WTC11 (cell line): ENCODE measurements at regions not wholly inside any gene's neighbourhood (a gene's known extent, or its start where the extent isn't known, plus 50 kb on each side); places are given as distances from the start of the nearest gene placed in this dataset.

Experiments
- E2F4 ChIP-seq: sonication (generic); formaldehyde crosslinking; IDR thresholded peaks from 2 replicates; pipeline ENCODE4 v1.8.1; 2022; ENCODE audit warnings: low read depth, mild to moderate bottlenecking, moderate library complexity, missing genetic modification reagents, borderline replicate concordance
- IRF2 ChIP-seq: sonication (generic); formaldehyde crosslinking; IDR thresholded peaks from 2 replicates; pipeline ENCODE4 v1.8.0; 2022; ENCODE audit warnings: low read depth, missing genetic modification reagents, borderline replicate concordance
- PRDM15 ChIP-seq: sonication (generic); formaldehyde crosslinking; IDR thresholded peaks from 2 replicates; pipeline ENCODE4 v1.8.0; 2022; ENCODE audit warnings: missing genetic modification reagents
- USF2 ChIP-seq: sonication (generic); formaldehyde crosslinking; IDR thresholded peaks from 2 replicates; pipeline ENCODE4 v1.8.1; 2023; ENCODE audit warnings: mild to moderate bottlenecking, missing genetic modification reagents, moderate library complexity
- ZSCAN18 ChIP-seq: fragments of 250-450 bp; sonication (Bioruptor Pico); IDR thresholded peaks from 2 replicates; pipeline ENCODE4 v2.1.2; 2022; ENCODE audit warnings: mild to moderate bottlenecking, moderate library complexity
- TF ChIP-seq, protein P1 (sequence below): fragments of 200-600 bp; IDR thresholded peaks from 2 replicates; pipeline ENCODE4 v1.8.0; 2022; ENCODE audit warnings: antibody characterized with exemption
- TF ChIP-seq, protein P2 (sequence below): sonication (generic); formaldehyde crosslinking; IDR thresholded peaks from 2 replicates; pipeline ENCODE4 v1.8.0; 2023; ENCODE audit warnings: mild to moderate bottlenecking, missing genetic modification reagents
- TF ChIP-seq, protein P3 (sequence below): sonication (generic); formaldehyde crosslinking; IDR thresholded peaks from 2 replicates; pipeline ENCODE4 v1.8.1; 2022; ENCODE audit warnings: missing genetic modification reagents, borderline replicate concordance

GRCh38 chr4:16382571-16382970 lies 156.3 kb upstream of the TAPT1 start:
- TF ChIP-seq E2F4 (CRISPR knock-in tag) (no peak), USF2 (CRISPR knock-in tag) (no peak), IRF2 (no peak), PRDM15 (CRISPR knock-in tag) (no peak), ZSCAN18 (CRISPR knock-in tag) (no peak)
- TF ChIP-seq, protein P1, sequence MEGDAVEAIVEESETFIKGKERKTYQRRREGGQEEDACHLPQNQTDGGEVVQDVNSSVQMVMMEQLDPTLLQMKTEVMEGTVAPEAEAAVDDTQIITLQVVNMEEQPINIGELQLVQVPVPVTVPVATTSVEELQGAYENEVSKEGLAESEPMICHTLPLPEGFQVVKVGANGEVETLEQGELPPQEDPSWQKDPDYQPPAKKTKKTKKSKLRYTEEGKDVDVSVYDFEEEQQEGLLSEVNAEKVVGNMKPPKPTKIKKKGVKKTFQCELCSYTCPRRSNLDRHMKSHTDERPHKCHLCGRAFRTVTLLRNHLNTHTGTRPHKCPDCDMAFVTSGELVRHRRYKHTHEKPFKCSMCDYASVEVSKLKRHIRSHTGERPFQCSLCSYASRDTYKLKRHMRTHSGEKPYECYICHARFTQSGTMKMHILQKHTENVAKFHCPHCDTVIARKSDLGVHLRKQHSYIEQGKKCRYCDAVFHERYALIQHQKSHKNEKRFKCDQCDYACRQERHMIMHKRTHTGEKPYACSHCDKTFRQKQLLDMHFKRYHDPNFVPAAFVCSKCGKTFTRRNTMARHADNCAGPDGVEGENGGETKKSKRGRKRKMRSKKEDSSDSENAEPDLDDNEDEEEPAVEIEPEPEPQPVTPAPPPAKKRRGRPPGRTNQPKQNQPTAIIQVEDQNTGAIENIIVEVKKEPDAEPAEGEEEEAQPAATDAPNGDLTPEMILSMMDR: no peak
- TF ChIP-seq, protein P2, sequence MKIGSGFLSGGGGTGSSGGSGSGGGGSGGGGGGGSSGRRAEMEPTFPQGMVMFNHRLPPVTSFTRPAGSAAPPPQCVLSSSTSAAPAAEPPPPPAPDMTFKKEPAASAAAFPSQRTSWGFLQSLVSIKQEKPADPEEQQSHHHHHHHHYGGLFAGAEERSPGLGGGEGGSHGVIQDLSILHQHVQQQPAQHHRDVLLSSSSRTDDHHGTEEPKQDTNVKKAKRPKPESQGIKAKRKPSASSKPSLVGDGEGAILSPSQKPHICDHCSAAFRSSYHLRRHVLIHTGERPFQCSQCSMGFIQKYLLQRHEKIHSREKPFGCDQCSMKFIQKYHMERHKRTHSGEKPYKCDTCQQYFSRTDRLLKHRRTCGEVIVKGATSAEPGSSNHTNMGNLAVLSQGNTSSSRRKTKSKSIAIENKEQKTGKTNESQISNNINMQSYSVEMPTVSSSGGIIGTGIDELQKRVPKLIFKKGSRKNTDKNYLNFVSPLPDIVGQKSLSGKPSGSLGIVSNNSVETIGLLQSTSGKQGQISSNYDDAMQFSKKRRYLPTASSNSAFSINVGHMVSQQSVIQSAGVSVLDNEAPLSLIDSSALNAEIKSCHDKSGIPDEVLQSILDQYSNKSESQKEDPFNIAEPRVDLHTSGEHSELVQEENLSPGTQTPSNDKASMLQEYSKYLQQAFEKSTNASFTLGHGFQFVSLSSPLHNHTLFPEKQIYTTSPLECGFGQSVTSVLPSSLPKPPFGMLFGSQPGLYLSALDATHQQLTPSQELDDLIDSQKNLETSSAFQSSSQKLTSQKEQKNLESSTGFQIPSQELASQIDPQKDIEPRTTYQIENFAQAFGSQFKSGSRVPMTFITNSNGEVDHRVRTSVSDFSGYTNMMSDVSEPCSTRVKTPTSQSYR (CRISPR knock-in tag): no peak
- TF ChIP-seq, protein P3, sequence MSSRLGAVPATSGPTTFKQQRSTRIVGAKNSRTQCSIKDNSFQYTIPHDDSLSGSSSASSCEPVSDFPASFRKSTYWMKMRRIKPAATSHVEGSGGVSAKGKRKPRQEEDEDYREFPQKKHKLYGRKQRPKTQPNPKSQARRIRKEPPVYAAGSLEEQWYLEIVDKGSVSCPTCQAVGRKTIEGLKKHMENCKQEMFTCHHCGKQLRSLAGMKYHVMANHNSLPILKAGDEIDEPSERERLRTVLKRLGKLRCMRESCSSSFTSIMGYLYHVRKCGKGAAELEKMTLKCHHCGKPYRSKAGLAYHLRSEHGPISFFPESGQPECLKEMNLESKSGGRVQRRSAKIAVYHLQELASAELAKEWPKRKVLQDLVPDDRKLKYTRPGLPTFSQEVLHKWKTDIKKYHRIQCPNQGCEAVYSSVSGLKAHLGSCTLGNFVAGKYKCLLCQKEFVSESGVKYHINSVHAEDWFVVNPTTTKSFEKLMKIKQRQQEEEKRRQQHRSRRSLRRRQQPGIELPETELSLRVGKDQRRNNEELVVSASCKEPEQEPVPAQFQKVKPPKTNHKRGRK (CRISPR knock-in tag): no peak
